ENCODE measurements at regions not wholly inside any gene's neighbourhood (a gene's known extent, or its start where the extent isn't known, plus 50 kb on each side); places are given as distances from the start of the nearest gene placed in this dataset.

GRCh38 chr6:137641474-137642077 lies 147.4 kb upstream of the OLIG3 start:
- BruUV-seq (replicated peaks): no TSS peak

More at GRCh38 chr6:137641474-137642077, 147.4 kb upstream of the OLIG3 start:
- intact Hi-C loops (cut with micrococcal nuclease) (loop anchor here (1.0 to 5.0 kb wide), 7 partner anchors 299 to 673 kb away; no protein-coding TSS in a partner anchor), dilution Hi-C loops (cut with HindIII; ENCODE audit: low sequenced_read_pairs, unreplicated experiment) (no loop called here), in situ Hi-C loops (cut with MboI; ENCODE audit: low sequenced_read_pairs) (loop anchor here (5.0 kb wide), 2 partner anchors 364 to 549 kb away; no protein-coding TSS in a partner anchor)
- no peak overlapping the region for H2AFZ ChIP-seq (replicated peaks; ENCODE audit: low read length, poor library complexity)
- H4K8ac ChIP-seq (ENCODE audit: low read depth in 2 of 2, low read length in 2 of 2): no peak overlapping the region
- peaks cover 14% of the 10 kb centered on the region for H3K27me3 ChIP-seq (ENCODE audit: control insufficient read depth, insufficient read depth, low read length)
- H3K23ac ChIP-seq (ENCODE audit: low read depth, low read length): no peak overlapping the region
- H2BK20ac ChIP-seq (ENCODE audit: low read depth, low read length): no peak overlapping the region
- H3K4me3 ChIP-seq (ENCODE audit: insufficient read depth, low read depth, low read length): no peak overlapping the region
- H2BK120ac ChIP-seq (ENCODE audit: low read depth, low read length): no peak overlapping the region
- no peak overlapping the region for H3K27ac ChIP-seq (ENCODE audit: insufficient read depth, low read length)
- H3K9ac ChIP-seq (ENCODE audit: low read depth, low read length): no peak overlapping the region
- CTCF ChIA-PET: interaction anchor here (1.0 to 1.3 kb wide), 3 partner anchors 13 to 549 kb away, joined by 4 to 6 read pairs (median 4); no protein-coding TSS in a partner anchor
- H3K14ac ChIP-seq (replicated peaks; ENCODE audit: low read depth, low read length): no peak overlapping the region
- H4K91ac ChIP-seq (ENCODE audit: insufficient read depth, low read depth, low read length): no peak overlapping the region
- no peak overlapping the region for H2AK5ac ChIP-seq (ENCODE audit: low read depth, low read length)
- DNase-seq (peak; percentile 69), ATAC-seq (ENCODE audit: low read depth) (peak; percentile 92)
- H3K4me1 ChIP-seq (ENCODE audit: control insufficient read depth, insufficient read depth, low read length): no peaks in the 10 kb centered on the region
- no peak overlapping the region for H2AK9ac ChIP-seq (replicated peaks; ENCODE audit: low read depth, low read length, poor library complexity)
- POLR2A ChIA-PET (ENCODE audit: unreplicated experiment): interaction anchor here (0.6 kb wide), 1 partner anchor 840 kb away, joined by 21 read pairs; no protein-coding TSS in a partner anchor
- no CpG with 5 or more reads among the region's 6 CpGs for WGBS, 2 experiments (ENCODE audit: extremely low coverage in 2 of 2, insufficient read length in 1 of 2)
- H3K36me3 ChIP-seq (ENCODE audit: control insufficient read depth, insufficient read depth, low read length): no peaks in the 10 kb centered on the region
- H3K18ac ChIP-seq (ENCODE audit: low read depth, low read length): no peak overlapping the region
- H4K5ac ChIP-seq (ENCODE audit: low read depth, low read length): no peak overlapping the region
- H3K9me3 ChIP-seq (ENCODE audit: control insufficient read depth, insufficient read depth, low read length): no peaks in the 10 kb centered on the region
- no peak overlapping the region for H3K4me2 ChIP-seq (ENCODE audit: low read depth, low read length)
- TF ChIP-seq USF2 (IDR thresholded peaks at IDR 0.05; ENCODE audit: low read depth, low read length): no peak
- no peak for TF ChIP-seq RCOR1 (IDR thresholded peaks at IDR 0.05; ENCODE audit: insufficient replicate concordance, low read length)
- TF ChIP-seq MXI1 (IDR thresholded peaks at IDR 0.05; ENCODE audit: borderline replicate concordance, low read depth, low read length): no peak
- no peak for TF ChIP-seq POLR2A (IDR thresholded peaks at IDR 0.05; ENCODE audit: low read depth, low read length)
- peak; percentile 77 for TF ChIP-seq SMC3 (IDR thresholded peaks at IDR 0.05; ENCODE audit: low read depth, low read length)
- TF ChIP-seq CEBPB (IDR thresholded peaks at IDR 0.05; ENCODE audit: low read depth, low read length): peak; percentile 48; the same call in 1 of the 2 replicates
- no peak for TF ChIP-seq RFX5 (IDR thresholded peaks at IDR 0.05; ENCODE audit: low read depth, low read length)
- TF ChIP-seq, protein P1, sequence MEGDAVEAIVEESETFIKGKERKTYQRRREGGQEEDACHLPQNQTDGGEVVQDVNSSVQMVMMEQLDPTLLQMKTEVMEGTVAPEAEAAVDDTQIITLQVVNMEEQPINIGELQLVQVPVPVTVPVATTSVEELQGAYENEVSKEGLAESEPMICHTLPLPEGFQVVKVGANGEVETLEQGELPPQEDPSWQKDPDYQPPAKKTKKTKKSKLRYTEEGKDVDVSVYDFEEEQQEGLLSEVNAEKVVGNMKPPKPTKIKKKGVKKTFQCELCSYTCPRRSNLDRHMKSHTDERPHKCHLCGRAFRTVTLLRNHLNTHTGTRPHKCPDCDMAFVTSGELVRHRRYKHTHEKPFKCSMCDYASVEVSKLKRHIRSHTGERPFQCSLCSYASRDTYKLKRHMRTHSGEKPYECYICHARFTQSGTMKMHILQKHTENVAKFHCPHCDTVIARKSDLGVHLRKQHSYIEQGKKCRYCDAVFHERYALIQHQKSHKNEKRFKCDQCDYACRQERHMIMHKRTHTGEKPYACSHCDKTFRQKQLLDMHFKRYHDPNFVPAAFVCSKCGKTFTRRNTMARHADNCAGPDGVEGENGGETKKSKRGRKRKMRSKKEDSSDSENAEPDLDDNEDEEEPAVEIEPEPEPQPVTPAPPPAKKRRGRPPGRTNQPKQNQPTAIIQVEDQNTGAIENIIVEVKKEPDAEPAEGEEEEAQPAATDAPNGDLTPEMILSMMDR (conservative IDR thresholded peaks at IDR 0.05; ENCODE audit: low read depth, low read length): peak; percentile 79
- no peak for TF ChIP-seq BHLHE40 (IDR thresholded peaks at IDR 0.05; ENCODE audit: low read depth, low read length)
- TF ChIP-seq CHD1 (IDR thresholded peaks at IDR 0.05; ENCODE audit: low read depth, low read length): no peak
- TF ChIP-seq, protein P2, sequence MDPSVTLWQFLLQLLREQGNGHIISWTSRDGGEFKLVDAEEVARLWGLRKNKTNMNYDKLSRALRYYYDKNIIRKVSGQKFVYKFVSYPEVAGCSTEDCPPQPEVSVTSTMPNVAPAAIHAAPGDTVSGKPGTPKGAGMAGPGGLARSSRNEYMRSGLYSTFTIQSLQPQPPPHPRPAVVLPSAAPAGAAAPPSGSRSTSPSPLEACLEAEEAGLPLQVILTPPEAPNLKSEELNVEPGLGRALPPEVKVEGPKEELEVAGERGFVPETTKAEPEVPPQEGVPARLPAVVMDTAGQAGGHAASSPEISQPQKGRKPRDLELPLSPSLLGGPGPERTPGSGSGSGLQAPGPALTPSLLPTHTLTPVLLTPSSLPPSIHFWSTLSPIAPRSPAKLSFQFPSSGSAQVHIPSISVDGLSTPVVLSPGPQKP (IDR thresholded peaks at IDR 0.05; ENCODE audit: borderline replicate concordance, low read depth, low read length): no peak
- TF ChIP-seq MAZ (IDR thresholded peaks at IDR 0.05; ENCODE audit: borderline replicate concordance, low read depth, low read length): no peak
- no peak for TF ChIP-seq MAFK (IDR thresholded peaks at IDR 0.05; ENCODE audit: low read depth, low read length)
- TF ChIP-seq RAD21 (IDR thresholded peaks at IDR 0.05; ENCODE audit: low read length): peak; percentile 87
- no peak for TF ChIP-seq FOS (IDR thresholded peaks at IDR 0.05; ENCODE audit: low read depth, low read length)
- TF ChIP-seq NFE2L2 (IDR thresholded peaks at IDR 0.05; ENCODE audit: low read depth, low read length): no peak
- no peak overlapping the region for H2BK15ac ChIP-seq (ENCODE audit: low read depth, low read length)
- no peaks in the 10 kb centered on the region for H4K20me1 ChIP-seq (ENCODE audit: insufficient read depth, low read length)
- no peak overlapping the region for H3K56ac ChIP-seq (ENCODE audit: extremely low read depth, insufficient read depth, low read length)
- no peaks in the 10 kb centered on the region for H3K79me1 ChIP-seq (ENCODE audit: low read depth in 1 of 2, low read length in 2 of 2)
- no peaks in the 10 kb centered on the region for H3K9me1 ChIP-seq (ENCODE audit: insufficient read depth, low read length)
- H3K4ac ChIP-seq (ENCODE audit: low read depth, low read length): no peak overlapping the region
- no peak overlapping the region for H2BK5ac ChIP-seq (ENCODE audit: low read depth, low read length, poor library complexity, severe bottlenecking)
